LNCaP clone FGC (cell line): ENCODE measurements at regions not wholly inside any gene's neighbourhood (a gene's known extent, or its start where the extent isn't known, plus 50 kb on each side); places are given as distances from the start of the nearest gene placed in this dataset.

Experiments used
- DNase-seq: peaks from one replicate; pipeline ENCODE4 v3.0.0-alpha.2; 2011; ENCODE audit warnings: low read depth
- H3K4me3 ChIP-seq: 2 replicates; pipeline ENCODE4 v1.5.1; 2011; ENCODE audit warnings: mild to moderate bottlenecking, low read depth, low read length, control low read depth
- CTCF ChIP-seq: IDR thresholded peaks from 2 replicates; pipeline ENCODE4 v1.5.1; 2012; ENCODE audit warnings: mild to moderate bottlenecking; ENCODE audit not compliant: control insufficient read depth, insufficient read depth; ENCODE audit errors: extremely low read depth

GRCh38 chr16:72715267-72715666 is 332.7 kb downstream of the ZFHX3 start:
- DNase-seq: no peak
- no peak overlapping the region for H3K4me3 ChIP-seq
- no peak for TF ChIP-seq CTCF

- no peak for DNase-seq
- H3K4me3 ChIP-seq: no peak overlapping the region
- TF ChIP-seq CTCF: no peak
Measured at GRCh38 chr16:72711823-72712222, 336.1 kb downstream of the ZFHX3 start.

- TF ChIP-seq CTCF: no peak
- no peak for DNase-seq
- H3K4me3 ChIP-seq: no peak overlapping the region
Measured at GRCh38 chr16:72705801-72706200, 342.1 kb downstream of the ZFHX3 start.

DNA sequence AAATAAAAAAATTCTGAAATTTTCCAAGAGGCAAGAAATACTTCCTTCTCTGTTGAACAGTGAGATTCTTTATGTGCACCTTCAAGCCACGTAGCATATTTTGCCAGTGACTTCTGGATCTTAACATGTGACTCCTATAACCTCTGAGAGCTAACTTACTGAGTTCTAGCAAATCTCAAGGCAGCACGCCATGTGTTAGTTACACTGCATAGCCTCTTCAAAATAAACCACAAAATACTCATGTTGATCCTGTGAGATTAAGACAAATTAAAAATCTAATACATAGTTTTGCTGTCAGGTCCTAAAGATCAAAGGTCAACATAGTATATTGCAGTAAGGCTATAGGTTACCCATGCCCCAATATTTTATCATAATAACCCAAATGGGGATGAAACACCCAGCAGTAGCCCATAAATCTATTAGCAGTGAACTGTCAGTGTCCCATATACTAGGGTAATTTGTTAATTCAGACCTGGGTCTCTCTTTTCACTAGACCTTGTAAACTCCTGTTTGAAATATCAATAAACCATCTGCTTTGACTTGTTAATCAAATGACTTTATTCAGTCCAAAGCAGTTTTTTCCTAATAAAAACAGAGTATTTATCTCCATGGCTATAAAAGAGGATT is 343.1 kb downstream of the ZFHX3 start:
- no peak for DNase-seq
- TF ChIP-seq CTCF: no peak
- H3K4me3 ChIP-seq: no peak overlapping the region

DNA sequence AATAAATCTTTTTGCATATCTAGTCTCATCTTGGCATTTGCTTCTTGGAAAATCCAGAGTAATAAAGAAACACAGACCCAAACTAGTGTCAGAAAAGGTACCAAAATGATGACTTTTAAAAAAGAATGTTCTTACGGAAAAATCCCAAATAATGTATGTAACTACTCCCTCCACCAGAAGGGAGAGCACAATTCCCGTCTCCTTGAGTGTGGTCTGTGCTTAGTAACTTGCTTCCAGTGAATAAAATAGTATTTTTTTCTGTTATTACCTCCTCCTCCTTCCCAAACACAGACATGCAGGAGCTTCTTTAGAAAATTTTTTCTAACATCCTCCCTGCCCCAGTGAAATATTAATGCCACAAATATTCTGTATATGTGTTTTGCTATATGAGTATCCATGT is 358.1 kb downstream of the ZFHX3 start:
- no peak for TF ChIP-seq CTCF
- H3K4me3 ChIP-seq: no peak overlapping the region
- DNase-seq: no peak

DNA sequence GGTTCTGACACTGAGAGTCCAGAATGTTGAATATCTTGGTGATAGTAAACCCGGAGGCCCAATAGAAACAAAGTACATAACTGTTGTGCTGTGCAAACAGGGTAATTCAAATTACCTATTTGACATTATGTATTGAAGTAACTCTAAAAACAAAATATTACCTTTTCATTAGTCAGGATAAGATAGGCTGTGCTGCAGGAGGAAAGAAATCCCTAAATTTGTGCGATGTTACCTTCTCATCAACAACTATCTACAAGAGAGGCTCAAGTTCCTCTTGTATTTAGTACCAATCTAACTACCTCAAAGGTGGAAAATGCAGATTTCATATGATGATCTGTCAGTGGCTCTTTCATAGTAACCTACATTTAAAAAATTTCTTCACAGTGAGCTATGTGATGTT is 367.2 kb downstream of the ZFHX3 start:
- no peak overlapping the region for H3K4me3 ChIP-seq
- DNase-seq: no peak
- TF ChIP-seq CTCF: no peak

- no peak for TF ChIP-seq CTCF
- no peak for DNase-seq
- no peak overlapping the region for H3K4me3 ChIP-seq
Measured at GRCh38 chr16:72679856-72680255, 368.1 kb downstream of the ZFHX3 start.
